C4-2B (cell line): ENCODE measurements at regions not wholly inside any gene's neighbourhood (a gene's known extent, or its start where the extent isn't known, plus 50 kb on each side); places are given as distances from the start of the nearest gene placed in this dataset.

ENCODE experiments used
- ZFX ChIP-seq: fragments of 450-650 bp; IDR thresholded peaks from 2 replicates; pipeline ENCODE4 v1.6.1; 2017
- TF ChIP-seq, protein P1 (sequence below): fragments of 450-650 bp; conservative IDR thresholded peaks from 2 replicates; pipeline ENCODE4 v1.5.1; 2017; ENCODE audit warnings: mild to moderate bottlenecking

DNA sequence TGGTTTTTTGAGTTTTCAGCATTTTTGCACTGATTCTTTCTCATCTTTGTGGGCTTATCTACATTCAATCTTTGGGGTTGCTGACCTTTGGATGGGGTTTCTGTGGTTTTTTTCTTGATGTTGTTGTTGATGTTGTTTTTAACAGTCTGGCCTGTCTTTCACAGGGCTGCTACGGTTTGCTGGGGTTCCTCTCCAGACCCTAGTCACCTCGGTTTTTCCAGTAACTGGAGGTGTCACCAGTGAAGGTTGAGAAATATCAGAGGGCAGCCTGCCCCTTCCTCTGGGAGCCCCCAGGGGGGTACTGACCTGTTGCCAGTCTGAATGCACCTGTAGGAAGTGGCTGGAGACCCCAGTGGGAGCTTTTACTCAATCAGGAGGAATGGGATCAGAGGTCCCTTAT is 365.4 kb downstream of the JRKL start:
- TF ChIP-seq, protein P1, sequence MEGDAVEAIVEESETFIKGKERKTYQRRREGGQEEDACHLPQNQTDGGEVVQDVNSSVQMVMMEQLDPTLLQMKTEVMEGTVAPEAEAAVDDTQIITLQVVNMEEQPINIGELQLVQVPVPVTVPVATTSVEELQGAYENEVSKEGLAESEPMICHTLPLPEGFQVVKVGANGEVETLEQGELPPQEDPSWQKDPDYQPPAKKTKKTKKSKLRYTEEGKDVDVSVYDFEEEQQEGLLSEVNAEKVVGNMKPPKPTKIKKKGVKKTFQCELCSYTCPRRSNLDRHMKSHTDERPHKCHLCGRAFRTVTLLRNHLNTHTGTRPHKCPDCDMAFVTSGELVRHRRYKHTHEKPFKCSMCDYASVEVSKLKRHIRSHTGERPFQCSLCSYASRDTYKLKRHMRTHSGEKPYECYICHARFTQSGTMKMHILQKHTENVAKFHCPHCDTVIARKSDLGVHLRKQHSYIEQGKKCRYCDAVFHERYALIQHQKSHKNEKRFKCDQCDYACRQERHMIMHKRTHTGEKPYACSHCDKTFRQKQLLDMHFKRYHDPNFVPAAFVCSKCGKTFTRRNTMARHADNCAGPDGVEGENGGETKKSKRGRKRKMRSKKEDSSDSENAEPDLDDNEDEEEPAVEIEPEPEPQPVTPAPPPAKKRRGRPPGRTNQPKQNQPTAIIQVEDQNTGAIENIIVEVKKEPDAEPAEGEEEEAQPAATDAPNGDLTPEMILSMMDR: no peak
- TF ChIP-seq ZFX: no peak
